ENCODE measurements at regions not wholly inside any gene's neighbourhood (a gene's known extent, or its start where the extent isn't known, plus 50 kb on each side); places are given as distances from the start of the nearest gene placed in this dataset.

- DNase-seq (ENCODE audit: low spot score) = no peak
Measured at GRCh38 chr4:138021139-138021830, 220.9 kb downstream of the SLC7A11 start.

- DNase-seq (ENCODE audit: low spot score) = no peak
Measured at GRCh38 chr4:138014590-138015288, 227.4 kb downstream of the SLC7A11 start.

- DNase-seq (ENCODE audit: low spot score) = no peak
Measured at GRCh38 chr4:138013625-138014024, 228.5 kb downstream of the SLC7A11 start.

GRCh38 chr4:138010639-138011038 is 231.5 kb downstream of the SLC7A11 start:
- no peak for DNase-seq (ENCODE audit: low spot score)

GRCh38 chr4:138007572-138007971 is 234.6 kb downstream of the SLC7A11 start:
- no peak for DNase-seq (ENCODE audit: low spot score)

- DNase-seq (ENCODE audit: low spot score) = no peak
Measured at GRCh38 chr4:138005486-138005885, 236.7 kb downstream of the SLC7A11 start.

GRCh38 chr4:138003248-138003647 is 238.9 kb downstream of the SLC7A11 start:
- no peak for DNase-seq (ENCODE audit: low spot score)

- DNase-seq (ENCODE audit: low spot score) = no peak
Measured at GRCh38 chr4:137998666-137999429, 243.3 kb downstream of the SLC7A11 start.

GRCh38 chr4:137997496-137997895 is 244.7 kb downstream of the SLC7A11 start:
- DNase-seq (ENCODE audit: low spot score) = no peak

GRCh38 chr4:137994853-137995252 is 247.3 kb downstream of the SLC7A11 start:
- no peak for DNase-seq (ENCODE audit: low spot score)

GRCh38 chr4:137993232-137993631 is 248.9 kb downstream of the SLC7A11 start:
- DNase-seq (ENCODE audit: low spot score) = no peak

- DNase-seq (ENCODE audit: low spot score) = no peak
Measured at GRCh38 chr4:137981277-137981676, 260.9 kb downstream of the SLC7A11 start.

- no peak for DNase-seq (ENCODE audit: low spot score)
Measured at GRCh38 chr4:137980641-137981040, 261.5 kb downstream of the SLC7A11 start.

GRCh38 chr4:137979938-137980337 is 262.2 kb downstream of the SLC7A11 start:
- DNase-seq (ENCODE audit: low spot score) = no peak

- DNase-seq (ENCODE audit: low spot score) = no peak
Measured at GRCh38 chr4:137968956-137969678, 273.0 kb downstream of the SLC7A11 start.

GRCh38 chr4:137967480-137968190 is 274.5 kb downstream of the SLC7A11 start:
- DNase-seq (ENCODE audit: low spot score) = no peak

- DNase-seq (ENCODE audit: low spot score) = no peak
Measured at GRCh38 chr4:137966504-137966903, 275.6 kb downstream of the SLC7A11 start.

GRCh38 chr4:137961051-137961438 is 281.1 kb downstream of the SLC7A11 start:
- DNase-seq (ENCODE audit: low spot score) = no peak

- DNase-seq (ENCODE audit: low spot score) = no peak
Measured at GRCh38 chr4:137960371-137961050, 281.6 kb downstream of the SLC7A11 start.

GRCh38 chr4:137957806-137958205 is 284.3 kb downstream of the SLC7A11 start:
- DNase-seq (ENCODE audit: low spot score) = no peak

GRCh38 chr4:137956256-137956655 is 285.9 kb downstream of the SLC7A11 start:
- DNase-seq (ENCODE audit: low spot score) = no peak
